ENCODE measurements at regions not wholly inside any gene's neighbourhood (a gene's known extent, or its start where the extent isn't known, plus 50 kb on each side); places are given as distances from the start of the nearest gene placed in this dataset.

- no peak for TF ChIP-seq POLR2A (IDR thresholded peaks at IDR 0.05; ENCODE audit: low read depth, low read length)
- TF ChIP-seq POLR2AphosphoS5 (IDR thresholded peaks at IDR 0.05; ENCODE audit: low read depth, low read length) = no peak
Observed at GRCh38 chr3:15861163-15861562, 63.4 kb upstream of the ANKRD28 start.
